H9 (cell line): ENCODE measurements at regions not wholly inside any gene's neighbourhood (a gene's known extent, or its start where the extent isn't known, plus 50 kb on each side); places are given as distances from the start of the nearest gene placed in this dataset.

Experiments
- DNase-seq: peaks from one replicate; pipeline ENCODE4 v3.0.0-alpha.2; 2017
- H2AFZ ChIP-seq: one replicate; pipeline ENCODE4 v1.6.1; 2013; ENCODE audit warnings: mild to moderate bottlenecking, low read length, control low read depth, moderate library complexity
- H2AK5ac ChIP-seq: 2 replicates; pipeline ENCODE4 v1.6.1; 2013; ENCODE audit warnings: low read length, control low read depth, mixed read lengths; ENCODE audit not compliant: insufficient read length
- H2BK120ac ChIP-seq: one replicate; pipeline ENCODE4 v1.6.1; 2013; ENCODE audit warnings: low read depth, mild to moderate bottlenecking, low read length, control low read depth, inconsistent platforms; ENCODE audit not compliant: poor library complexity, severe bottlenecking
- H2BK12ac ChIP-seq: 2 replicates; pipeline ENCODE4 v1.6.1; 2013; ENCODE audit warnings: low read length, control low read depth, mixed read lengths, low read depth; ENCODE audit not compliant: insufficient read length
- H2BK15ac ChIP-seq: 2 replicates; pipeline ENCODE4 v1.6.1; 2013; ENCODE audit warnings: low read depth, low read length, control low read depth
- H2BK20ac ChIP-seq: one replicate; pipeline ENCODE4 v1.6.1; 2013; ENCODE audit warnings: low read depth, mild to moderate bottlenecking, low read length, control low read depth, inconsistent platforms; ENCODE audit not compliant: poor library complexity, severe bottlenecking
- H2BK5ac ChIP-seq: 2 replicates; pipeline ENCODE4 v1.6.1; 2013; ENCODE audit warnings: low read length, control low read depth, mixed read lengths; ENCODE audit not compliant: insufficient read length
- H3K14ac ChIP-seq: 2 replicates; pipeline ENCODE4 v1.6.1; 2013; ENCODE audit warnings: low read length, control low read depth; ENCODE audit not compliant: insufficient read depth
- H3K18ac ChIP-seq: 2 replicates; pipeline ENCODE4 v1.6.1; 2013; ENCODE audit warnings: low read depth, mild to moderate bottlenecking, mixed read lengths, low read length, control low read depth; ENCODE audit not compliant: insufficient read length
- H3K23ac ChIP-seq: 2 replicates; pipeline ENCODE4 v1.6.1; 2013; ENCODE audit warnings: low read length, control low read depth, mixed read lengths, low read depth; ENCODE audit not compliant: insufficient read length
- H3K23me2 ChIP-seq: 2 replicates; pipeline ENCODE4 v1.6.1; 2013; ENCODE audit warnings: low read depth, mild to moderate bottlenecking, mixed read lengths, low read length, control low read depth; ENCODE audit not compliant: insufficient read length, poor library complexity, severe bottlenecking
- H3K27ac ChIP-seq: 2 replicates; pipeline ENCODE4 v1.5.1; 2013; ENCODE audit warnings: low read length, control low read depth, mixed read lengths, low read depth; ENCODE audit not compliant: insufficient read length
- H3K27me3 ChIP-seq: 2 replicates; pipeline ENCODE4 v1.6.1; 2013; ENCODE audit warnings: low read length, control low read depth, inconsistent platforms; ENCODE audit not compliant: insufficient read depth
- H3K4ac ChIP-seq: 2 replicates; pipeline ENCODE4 v1.6.1; 2013; ENCODE audit warnings: low read depth, mild to moderate bottlenecking, control low read depth, inconsistent platforms, low read length, moderate library complexity
- H3K4me1 ChIP-seq: 2 replicates; pipeline ENCODE4 v1.6.1; 2013; ENCODE audit warnings: low read length, control low read depth, inconsistent platforms; ENCODE audit not compliant: insufficient read depth
- H3K4me2 ChIP-seq: 2 replicates; pipeline ENCODE4 v1.6.1; 2013; ENCODE audit warnings: low read length, control low read depth, mixed read lengths; ENCODE audit not compliant: insufficient read length, insufficient read depth
- H3K56ac ChIP-seq: 2 replicates; pipeline ENCODE4 v1.6.1; 2013; ENCODE audit warnings: low read depth, mild to moderate bottlenecking, mixed read lengths, low read length, control low read depth; ENCODE audit not compliant: insufficient read length
- H3K79me1 ChIP-seq: 2 replicates; pipeline ENCODE4 v1.6.1; 2013; ENCODE audit warnings: low read depth, mild to moderate bottlenecking, moderate library complexity, low read length, control low read depth, inconsistent platforms; ENCODE audit not compliant: insufficient read depth, poor library complexity, severe bottlenecking
- H3K79me2 ChIP-seq: 2 replicates; pipeline ENCODE4 v1.6.1; 2013; ENCODE audit warnings: low read length, control low read depth, inconsistent platforms; ENCODE audit not compliant: insufficient read depth
- H3K9ac ChIP-seq: 2 replicates; pipeline ENCODE4 v1.6.1; 2013; ENCODE audit warnings: low read length, control low read depth, mixed read lengths; ENCODE audit not compliant: insufficient read length; ENCODE audit errors: extremely low read depth
- H3K9me3 ChIP-seq: one replicate; pipeline ENCODE4 v1.6.1; 2013; ENCODE audit warnings: low read depth, low read length, inconsistent platforms; ENCODE audit not compliant: control insufficient read depth
- H3T11ph ChIP-seq: one replicate; pipeline ENCODE4 v1.6.1; 2013; ENCODE audit warnings: mild to moderate bottlenecking, low read length, control low read depth, inconsistent platforms
- H4K20me1 ChIP-seq: one replicate; pipeline ENCODE4 v1.6.1; 2013; ENCODE audit not compliant: control insufficient read depth, insufficient read length, insufficient read depth
- H4K5ac ChIP-seq: 2 replicates; pipeline ENCODE4 v1.6.1; 2013; ENCODE audit warnings: low read depth, mild to moderate bottlenecking, mixed read lengths, low read length, control low read depth; ENCODE audit not compliant: insufficient read length
- H4K8ac ChIP-seq: replicated peaks from 2 replicates; pipeline ENCODE4 v1.6.1; 2013; ENCODE audit warnings: low read length, control low read depth, mixed read lengths, low read depth; ENCODE audit not compliant: insufficient read length
- H4K91ac ChIP-seq: 2 replicates; pipeline ENCODE4 v1.6.1; 2013; ENCODE audit warnings: low read depth, mild to moderate bottlenecking, moderate library complexity, mixed read lengths, low read length, control low read depth; ENCODE audit not compliant: insufficient read length
- H3K27ac Mint-ChIP-seq, 3 experiments: 2 replicates in 2 of 3; 3 replicates in 1 of 3; pipeline ENCODE4 v1.8.0; 2020 to 2021; ENCODE audit warnings: mixed read lengths in 3 of 3, mild to moderate bottlenecking in 1 of 3, moderate library complexity in 1 of 3
- H3K27me3 Mint-ChIP-seq: 2 replicates; pipeline ENCODE4 v1.8.0; 2021; ENCODE audit warnings: low read depth, mild to moderate bottlenecking, moderate library complexity, mixed read lengths
- H3K36me3 Mint-ChIP-seq, 3 experiments: 2 replicates in 2 of 3; 3 replicates in 1 of 3; pipeline ENCODE4 v1.8.0; 2020 to 2021; ENCODE audit warnings: low read depth in 3 of 3, mixed read lengths in 3 of 3; ENCODE audit not compliant: insufficient read depth in 1 of 3
- H3K4me1 Mint-ChIP-seq, 2 experiments: 2 replicates each; pipeline ENCODE4 v1.8.0; 2020; ENCODE audit warnings: mixed read lengths in 2 of 2
- H3K4me3 Mint-ChIP-seq, 2 experiments: 2 replicates in 1 of 2; 3 replicates in 1 of 2; pipeline ENCODE4 v1.8.0; 2020 to 2021; ENCODE audit warnings: mild to moderate bottlenecking in 2 of 2, mixed read lengths in 2 of 2, moderate library complexity in 1 of 2
- H3K9me3 Mint-ChIP-seq, 2 experiments: 2 replicates in 1 of 2; 3 replicates in 1 of 2; pipeline ENCODE4 v1.8.0; 2020; ENCODE audit warnings: mild to moderate bottlenecking in 2 of 2, mixed read lengths in 2 of 2, moderate library complexity in 1 of 2
- WGBS: extraction: QIAGEN DNeasy Blood & Tissue Kit; methylation state at CpG from one replicate; pipeline ENCODE4 v1.1.7; 2013; ENCODE audit warnings: missing lambda C conversion rate, low lambda C conversion rate, mixed read lengths; ENCODE audit not compliant: insufficient read length; ENCODE audit errors: extremely low coverage; 5-methylcytosine and 5-hydroxymethylcytosine counted together
- TF ChIP-seq, protein P1 (sequence below): fragments of 200-600 bp; sonication (generic); conservative IDR thresholded peaks from 3 replicates; pipeline ENCODE4 v1.8.0; 2021; ENCODE audit warnings: antibody characterized with exemption, mild to moderate bottlenecking

DNA sequence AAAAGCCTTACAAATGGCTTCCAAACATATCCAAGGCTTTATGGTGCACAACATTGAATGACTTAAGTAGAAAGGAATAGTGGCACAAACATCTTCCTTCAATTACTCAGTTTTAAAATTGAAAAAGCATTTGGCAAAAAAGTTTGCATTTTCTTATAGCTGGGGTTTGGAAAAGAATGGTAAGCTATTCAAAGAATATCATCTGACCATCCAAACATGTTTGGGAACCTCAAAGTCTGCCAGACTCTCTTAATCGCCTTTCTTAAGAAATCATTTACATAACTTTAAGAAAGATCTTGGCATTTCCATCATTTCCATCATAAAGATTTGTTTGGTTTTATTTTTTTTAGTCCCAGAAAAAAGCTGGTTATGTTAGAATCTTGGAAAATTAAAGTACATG is 210.1 kb upstream of the PELI2 start:
- Mint-ChIP-seq H3K4me3 (no peak overlapping the region), H3K4me1 (peaks cover 31 to 32% of the 10 kb centered on the region in 2 experiments), H3K27ac (no peak overlapping the region), H3K36me3 (no peaks in the 10 kb centered on the region), H3K9me3 (no peaks in the 10 kb centered on the region), H3K27me3 (no peaks in the 10 kb centered on the region)
- no peak overlapping the region for H3K9ac ChIP-seq
- H3K9me3 ChIP-seq: no peaks in the 10 kb centered on the region
- H3K4me2 ChIP-seq: no peak overlapping the region
- no peak overlapping the region for H2BK5ac ChIP-seq
- no peak overlapping the region for H2BK20ac ChIP-seq
- H3K56ac ChIP-seq: no peak overlapping the region
- H3K27me3 ChIP-seq: no peaks in the 10 kb centered on the region
- no peak overlapping the region for H2BK15ac ChIP-seq
- WGBS: no CpG with 5 or more reads among the region's 1 CpG
- no peak overlapping the region for H3K18ac ChIP-seq
- TF ChIP-seq, protein P1, sequence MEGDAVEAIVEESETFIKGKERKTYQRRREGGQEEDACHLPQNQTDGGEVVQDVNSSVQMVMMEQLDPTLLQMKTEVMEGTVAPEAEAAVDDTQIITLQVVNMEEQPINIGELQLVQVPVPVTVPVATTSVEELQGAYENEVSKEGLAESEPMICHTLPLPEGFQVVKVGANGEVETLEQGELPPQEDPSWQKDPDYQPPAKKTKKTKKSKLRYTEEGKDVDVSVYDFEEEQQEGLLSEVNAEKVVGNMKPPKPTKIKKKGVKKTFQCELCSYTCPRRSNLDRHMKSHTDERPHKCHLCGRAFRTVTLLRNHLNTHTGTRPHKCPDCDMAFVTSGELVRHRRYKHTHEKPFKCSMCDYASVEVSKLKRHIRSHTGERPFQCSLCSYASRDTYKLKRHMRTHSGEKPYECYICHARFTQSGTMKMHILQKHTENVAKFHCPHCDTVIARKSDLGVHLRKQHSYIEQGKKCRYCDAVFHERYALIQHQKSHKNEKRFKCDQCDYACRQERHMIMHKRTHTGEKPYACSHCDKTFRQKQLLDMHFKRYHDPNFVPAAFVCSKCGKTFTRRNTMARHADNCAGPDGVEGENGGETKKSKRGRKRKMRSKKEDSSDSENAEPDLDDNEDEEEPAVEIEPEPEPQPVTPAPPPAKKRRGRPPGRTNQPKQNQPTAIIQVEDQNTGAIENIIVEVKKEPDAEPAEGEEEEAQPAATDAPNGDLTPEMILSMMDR: no peak
- H4K20me1 ChIP-seq: no peaks in the 10 kb centered on the region
- H2AFZ ChIP-seq: no peak overlapping the region
- no peaks in the 10 kb centered on the region for H3K79me1 ChIP-seq
- H3K23ac ChIP-seq: no peak overlapping the region
- no peak overlapping the region for H4K91ac ChIP-seq
- H4K8ac ChIP-seq: no peak overlapping the region
- no peak overlapping the region for H2AK5ac ChIP-seq
- peaks cover 5% of the 10 kb centered on the region; the same call in 1 of the 2 replicates for H3K4me1 ChIP-seq
- no peaks in the 10 kb centered on the region for H3K79me2 ChIP-seq
- H2BK12ac ChIP-seq: no peak overlapping the region
- no peak overlapping the region for H4K5ac ChIP-seq
- no peak overlapping the region for H3K14ac ChIP-seq
- no peak for DNase-seq
- H3K23me2 ChIP-seq: no peaks in the 10 kb centered on the region
- H3K4ac ChIP-seq: no peak overlapping the region
- no peak overlapping the region for H3K27ac ChIP-seq
- H3T11ph ChIP-seq: no peak overlapping the region
- H2BK120ac ChIP-seq: no peak overlapping the region
